Heart left ventricle (tissue), 13 donors: ENCODE measurements at regions not wholly inside any gene's neighbourhood (a gene's known extent, or its start where the extent isn't known, plus 50 kb on each side); places are given as distances from the start of the nearest gene placed in this dataset.

Experiments used
- POLR2A ChIP-seq, 2 donors: fragments of 450-650 bp; IDR thresholded peaks; one replicate each; pipeline ENCODE4 v1.6.1; 2017; ENCODE audit warnings: antibody characterized with exemption in 2 of 2, mild to moderate bottlenecking in 2 of 2, moderate library complexity in 2 of 2
- TF ChIP-seq, protein P1 (sequence below), 12 donors: fragments of 200-600 bp; sonication (generic) in 4 of 12; IDR thresholded peaks; one replicate each; pipeline versions ENCODE4 v1.5.0 to v1.8.0; 2018 to 2022; ENCODE audit warnings: antibody characterized with exemption in 12 of 12, mild to moderate bottlenecking in 5 of 12
- donor health status: ischemic (EF 13 %, LVEDD 7.1; RV severe dilation, severe dysfunction).
- donor health status: DM: no; HTN: yes; CAD: no.
- donor health status: DM: no; HTN: no; CAD: no.
- donor health status: ischemic (EF 25% LVEDD 6.9; RV normal size, moderate dysfunction).
- donor health status: ischemic (EF 25% LVEDD 5.7; RV mildly dilated, moderate dysfunction).
- donor health status: ischemic (EF 35%, LVEDD 5.7; RV mildly dilated, moderate dysfunction).
- donor health status: nonischemic (EF 11% LVEDD 7.7; RV severe dilation, severe dysfunction).
- donor health status: DM: yes; HTN: yes; CAD: no.
- donor health status: PGD.
- donor health status: ischemic (EF 29% LVEDD 5.4; RV normal size, mild dysfunction).
- donor health status: nonischemic (EF 23%, LVEDD 6.1; RV moderate dilation, normal function).

DNA sequence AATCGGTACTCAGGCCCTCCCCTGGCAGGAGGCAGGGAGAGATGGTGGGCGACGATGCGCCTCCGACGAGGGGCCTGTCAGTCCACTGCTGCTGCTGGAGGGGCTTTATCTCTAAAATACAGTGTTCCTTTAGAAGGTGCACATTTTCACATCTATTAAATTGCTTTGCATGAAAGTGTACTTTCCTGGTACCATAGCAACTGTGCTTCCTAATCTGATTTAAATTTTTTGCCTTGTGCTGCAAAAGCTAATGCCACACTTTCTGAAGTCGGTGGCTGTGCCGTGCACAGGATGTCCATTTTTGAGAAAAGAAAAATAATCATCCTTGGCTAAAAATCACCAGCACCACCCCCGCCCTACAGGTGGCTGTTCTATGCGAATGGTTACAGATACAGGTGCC is 262.0 kb upstream of the CDH4 start:
- TF ChIP-seq, protein P1, sequence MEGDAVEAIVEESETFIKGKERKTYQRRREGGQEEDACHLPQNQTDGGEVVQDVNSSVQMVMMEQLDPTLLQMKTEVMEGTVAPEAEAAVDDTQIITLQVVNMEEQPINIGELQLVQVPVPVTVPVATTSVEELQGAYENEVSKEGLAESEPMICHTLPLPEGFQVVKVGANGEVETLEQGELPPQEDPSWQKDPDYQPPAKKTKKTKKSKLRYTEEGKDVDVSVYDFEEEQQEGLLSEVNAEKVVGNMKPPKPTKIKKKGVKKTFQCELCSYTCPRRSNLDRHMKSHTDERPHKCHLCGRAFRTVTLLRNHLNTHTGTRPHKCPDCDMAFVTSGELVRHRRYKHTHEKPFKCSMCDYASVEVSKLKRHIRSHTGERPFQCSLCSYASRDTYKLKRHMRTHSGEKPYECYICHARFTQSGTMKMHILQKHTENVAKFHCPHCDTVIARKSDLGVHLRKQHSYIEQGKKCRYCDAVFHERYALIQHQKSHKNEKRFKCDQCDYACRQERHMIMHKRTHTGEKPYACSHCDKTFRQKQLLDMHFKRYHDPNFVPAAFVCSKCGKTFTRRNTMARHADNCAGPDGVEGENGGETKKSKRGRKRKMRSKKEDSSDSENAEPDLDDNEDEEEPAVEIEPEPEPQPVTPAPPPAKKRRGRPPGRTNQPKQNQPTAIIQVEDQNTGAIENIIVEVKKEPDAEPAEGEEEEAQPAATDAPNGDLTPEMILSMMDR (IDR thresholded peaks at IDR 0.05), result no peak
- no peak for TF ChIP-seq POLR2A (IDR thresholded peaks at IDR 0.05)
